NB4 (cell line): ENCODE measurements at regions not wholly inside any gene's neighbourhood (a gene's known extent, or its start where the extent isn't known, plus 50 kb on each side); places are given as distances from the start of the nearest gene placed in this dataset.

Experiments used
- CTCF ChIP-seq: IDR thresholded peaks from one replicate; pipeline ENCODE4 v1.5.1; 2012; ENCODE audit warnings: low read depth, low read length
- MAX ChIP-seq: IDR thresholded peaks from 2 replicates; pipeline ENCODE4 v1.6.1; 2011; ENCODE audit warnings: low read depth, low read length
- MYC ChIP-seq: IDR thresholded peaks from 2 replicates; pipeline ENCODE4 v1.6.1; 2011; ENCODE audit warnings: low read depth, low read length
- POLR2A ChIP-seq: IDR thresholded peaks from 2 replicates; pipeline ENCODE4 v1.6.1; 2011; ENCODE audit warnings: mild to moderate bottlenecking; ENCODE audit not compliant: insufficient read length; ENCODE audit errors: extremely low read depth

GRCh38 chr5:172587061-172587405, 54.0 kb upstream of the NEURL1B start:
- TF ChIP-seq CTCF (no peak), POLR2A (no peak), MAX (no peak), MYC (no peak)
